Jurkat, Clone E6-1 (cell line): ENCODE measurements at regions not wholly inside any gene's neighbourhood (a gene's known extent, or its start where the extent isn't known, plus 50 kb on each side); places are given as distances from the start of the nearest gene placed in this dataset.

Experiments used
- DNase-seq: peaks from one replicate; pipeline ENCODE4 v3.0.0-alpha.2; 2011; ENCODE audit warnings: low read depth, low spot score
- H3K4me3 ChIP-seq: 2 replicates; pipeline ENCODE4 v1.5.1; 2011; ENCODE audit warnings: mild to moderate bottlenecking, low read length, control low read depth, moderate library complexity

DNA sequence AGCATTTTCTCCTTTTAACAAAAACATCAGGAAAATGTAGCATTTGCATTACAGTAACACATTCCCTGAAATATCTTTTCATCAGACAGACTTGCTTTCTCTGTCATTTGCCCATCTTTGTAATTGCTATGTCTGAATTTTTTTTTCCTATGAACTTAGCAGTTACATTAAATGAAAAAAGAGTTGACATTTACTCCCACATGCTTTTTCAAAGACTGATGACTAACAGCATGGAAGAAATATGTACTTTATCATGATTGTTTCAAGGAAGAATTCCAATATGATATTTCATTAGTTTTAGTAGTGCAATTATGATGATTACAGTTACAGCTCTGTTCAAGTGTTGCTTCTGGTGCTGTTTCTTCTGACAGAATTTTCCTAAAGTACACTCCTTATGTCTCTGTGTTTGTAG, 864.5 kb upstream of the MAN1A1 start:
- no peak for DNase-seq
- no peak overlapping the region for H3K4me3 ChIP-seq

DNA sequence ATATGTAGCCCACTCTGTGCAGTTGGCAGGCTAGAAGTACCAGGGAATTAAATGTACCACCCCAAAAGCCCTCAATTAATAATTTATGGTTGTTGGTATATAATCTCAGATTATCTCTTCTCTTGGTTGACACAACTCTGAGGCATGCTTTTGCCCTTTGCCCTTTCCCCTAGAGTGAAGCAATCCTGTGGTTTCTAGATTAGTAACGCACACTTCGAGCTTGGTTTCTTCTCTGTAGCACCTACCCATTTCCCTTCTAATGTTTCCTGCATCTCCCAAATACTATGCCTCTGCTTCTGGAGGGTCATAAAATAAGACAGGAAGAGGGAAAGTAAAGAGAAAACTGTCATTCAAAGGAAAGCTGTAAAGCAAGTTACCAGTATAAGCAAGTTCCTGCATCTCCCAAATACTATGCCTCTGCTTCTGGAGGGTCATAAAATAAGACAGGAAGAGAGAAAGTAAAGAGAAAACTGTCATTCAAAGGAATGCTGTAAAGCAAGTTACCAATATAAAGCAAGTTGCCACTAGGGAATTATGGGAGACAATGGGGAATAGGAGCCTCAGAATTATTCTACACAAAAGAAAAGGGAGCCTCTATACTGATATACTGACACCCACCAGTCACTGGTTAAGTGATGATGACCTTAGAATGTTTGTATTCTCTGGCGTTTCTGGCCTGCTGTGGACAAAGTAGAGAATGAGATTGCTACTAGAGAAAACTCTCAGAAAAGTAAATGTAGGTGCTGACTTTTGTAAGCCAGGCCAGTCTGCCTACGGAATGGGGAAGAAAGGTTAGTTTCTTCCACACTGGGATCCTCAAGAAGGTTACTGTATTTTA, 862.6 kb upstream of the MAN1A1 start:
- DNase-seq = no peak
- H3K4me3 ChIP-seq = no peak overlapping the region

DNA sequence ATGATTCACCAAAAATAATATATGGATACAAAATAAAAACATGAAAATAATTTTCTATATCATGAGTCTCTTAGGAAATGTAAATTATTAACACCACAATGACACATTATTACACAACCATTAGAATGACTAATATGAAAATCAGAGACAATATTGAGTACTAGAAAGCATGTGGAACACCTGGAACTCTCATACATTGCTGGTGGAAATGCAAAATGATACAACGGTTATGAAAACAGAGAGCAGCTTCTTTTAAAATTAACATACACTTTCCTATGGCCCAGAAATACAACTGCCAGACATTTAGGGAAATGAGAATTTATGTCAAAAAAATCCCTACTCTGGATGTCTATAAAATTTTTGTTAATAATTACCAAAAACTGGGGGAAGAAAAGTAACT, 853.3 kb upstream of the MAN1A1 start:
- DNase-seq = no peak
- H3K4me3 ChIP-seq = no peak overlapping the region

DNA sequence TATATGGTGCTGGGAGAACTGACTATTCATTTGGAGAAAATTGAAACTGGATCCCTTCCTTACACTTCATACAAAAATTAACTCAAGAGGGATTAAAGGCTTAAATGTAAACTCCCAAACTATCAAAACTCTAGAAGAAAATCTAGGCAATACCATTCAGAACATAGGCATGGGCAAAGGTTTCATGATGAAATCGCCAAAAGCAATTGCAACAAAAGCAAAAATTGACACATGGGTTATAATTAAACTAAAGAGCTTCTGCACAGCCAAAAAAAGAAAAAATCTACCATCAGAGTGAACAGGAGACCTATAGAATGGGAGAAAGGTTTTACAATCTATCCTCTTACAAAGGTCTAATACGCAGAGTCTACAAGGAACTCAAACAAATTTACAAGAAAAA, 851.3 kb upstream of the MAN1A1 start:
- no peak overlapping the region for H3K4me3 ChIP-seq
- no peak for DNase-seq

DNA sequence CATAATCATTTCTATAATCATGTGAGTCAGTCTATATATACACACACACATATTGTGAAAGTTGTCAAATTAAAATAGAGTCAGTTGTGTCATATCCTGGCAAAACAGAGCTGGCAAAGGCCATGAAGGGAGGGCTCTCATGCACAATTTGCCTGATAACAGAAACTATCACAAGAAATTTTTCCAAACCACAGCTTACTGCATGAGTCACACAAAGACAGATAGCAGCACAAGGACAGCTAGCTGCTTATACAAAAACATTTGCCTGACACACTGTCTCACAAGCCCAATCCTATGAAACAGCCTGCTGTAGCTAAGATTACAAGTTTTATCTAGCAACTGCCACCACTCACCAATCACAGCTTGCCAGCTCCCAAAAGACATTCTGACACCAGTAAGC, 848.5 kb upstream of the MAN1A1 start:
- no peak for DNase-seq
- no peak overlapping the region for H3K4me3 ChIP-seq

DNA sequence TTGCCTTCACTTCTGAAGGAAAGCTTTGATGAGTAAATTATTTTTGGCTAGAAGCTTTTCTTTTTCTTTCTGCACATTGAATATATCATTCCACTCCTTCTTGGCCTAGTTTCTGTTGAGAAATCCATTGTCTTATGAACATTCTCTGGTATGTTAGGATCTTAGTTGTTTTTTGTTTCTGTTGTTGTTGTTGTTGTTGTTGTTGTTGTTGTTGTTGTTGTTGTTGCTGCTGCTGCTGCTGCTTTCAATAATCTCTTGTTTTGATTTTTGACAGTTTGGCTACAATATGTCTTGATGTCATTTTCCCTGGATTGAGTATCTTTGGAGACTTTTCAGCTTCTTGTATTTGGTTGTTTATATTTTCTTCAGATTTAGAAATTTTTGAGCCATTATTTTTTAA, 836.5 kb upstream of the MAN1A1 start:
- DNase-seq = no peak
- no peak overlapping the region for H3K4me3 ChIP-seq

DNA sequence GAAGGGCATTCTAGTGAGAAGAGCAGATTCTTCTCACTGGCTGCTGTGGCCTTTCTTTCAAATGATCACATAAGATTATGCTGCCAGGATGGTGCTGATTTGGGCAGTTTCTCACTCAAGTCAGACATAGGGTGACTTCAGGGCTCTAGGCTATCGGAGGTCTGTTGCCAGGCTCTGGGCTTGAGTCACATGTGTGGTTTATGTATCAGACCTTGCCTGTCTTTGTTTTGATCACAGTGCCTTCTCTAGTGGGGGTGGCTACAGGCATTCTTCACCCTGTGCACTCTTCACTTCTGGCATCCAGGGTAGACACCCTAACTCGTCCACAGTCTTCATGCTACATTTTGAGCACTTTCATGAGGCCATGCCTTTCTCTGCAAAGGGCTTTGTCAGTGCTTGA, 823.7 kb upstream of the MAN1A1 start:
- H3K4me3 ChIP-seq = no peak overlapping the region
- no peak for DNase-seq

DNA sequence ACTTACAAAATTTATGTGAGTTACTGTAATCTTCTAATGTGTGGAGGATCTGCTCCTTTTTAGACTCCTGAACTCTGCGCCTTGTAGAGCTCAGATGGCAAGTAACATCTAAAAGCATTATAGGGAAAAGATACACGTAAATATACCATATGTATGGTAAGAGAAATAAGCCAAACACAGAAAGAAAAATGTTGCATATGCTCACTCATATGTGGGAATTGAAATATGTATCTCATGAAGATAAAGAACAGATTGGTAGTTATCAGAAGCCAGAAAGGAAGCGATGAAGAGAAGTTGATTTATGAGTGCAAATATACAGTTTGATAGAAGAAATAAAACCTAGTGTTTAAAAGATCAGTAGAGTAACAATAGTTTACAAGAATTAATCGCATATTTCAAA, 815.0 kb upstream of the MAN1A1 start:
- no peak for DNase-seq
- H3K4me3 ChIP-seq = no peak overlapping the region

DNA sequence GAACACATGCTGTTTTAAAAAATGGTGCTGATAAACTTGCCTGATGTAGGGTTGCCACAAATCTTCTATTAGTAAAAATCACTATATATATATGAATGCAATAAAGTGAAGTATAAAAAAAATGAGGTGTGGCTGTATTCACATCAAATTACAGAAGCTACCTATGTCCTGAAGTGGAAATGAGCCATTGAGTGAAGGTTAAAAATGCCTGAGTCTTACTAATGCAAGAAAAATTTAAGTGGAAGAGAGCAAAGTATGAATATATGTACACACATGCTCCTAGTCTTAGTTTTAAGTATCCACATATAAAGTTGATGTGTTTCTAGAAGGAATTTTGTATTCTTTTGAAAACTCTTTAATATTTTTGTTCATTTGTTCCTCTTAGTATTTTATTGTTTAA, 808.3 kb upstream of the MAN1A1 start:
- no peak overlapping the region for H3K4me3 ChIP-seq
- no peak for DNase-seq

DNA sequence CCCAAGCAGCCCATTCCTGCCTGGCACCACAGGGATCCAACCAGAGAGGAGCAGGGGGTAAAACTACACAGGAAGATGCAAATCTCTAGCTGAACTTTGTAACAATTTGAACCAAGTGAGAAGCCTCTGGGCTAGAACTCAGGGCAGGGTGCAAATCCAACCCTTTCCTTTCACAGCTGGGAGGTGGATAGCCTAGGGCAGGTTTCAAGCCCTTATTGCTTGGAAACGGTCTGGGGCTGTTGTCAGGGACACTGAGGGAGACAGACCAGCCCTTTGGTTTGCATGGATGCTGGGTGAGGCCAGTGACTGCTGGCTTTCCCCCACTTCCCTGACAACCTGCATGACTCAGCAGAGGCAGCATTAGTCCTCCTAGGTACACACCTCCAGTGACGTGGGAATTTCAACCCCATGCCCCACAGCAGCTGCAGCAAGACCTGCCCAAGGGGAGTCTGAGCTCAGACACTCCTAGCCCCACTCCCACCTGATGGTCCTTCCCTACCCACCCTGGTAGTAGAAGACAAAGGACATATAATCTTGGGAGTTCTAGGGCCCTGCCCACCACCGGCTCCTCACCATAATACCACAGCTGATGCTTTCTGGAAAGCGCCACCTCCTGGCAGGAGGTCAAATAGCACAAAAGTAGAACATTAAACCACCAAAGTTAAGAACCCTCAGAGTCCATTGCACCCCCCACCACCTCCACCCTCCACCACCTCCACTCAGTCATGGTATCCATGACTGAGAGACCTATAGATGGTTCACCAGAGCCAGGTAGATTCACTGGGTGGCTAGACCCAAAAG, 797.7 kb upstream of the MAN1A1 start:
- DNase-seq = no peak
- H3K4me3 ChIP-seq = no peak overlapping the region

DNA sequence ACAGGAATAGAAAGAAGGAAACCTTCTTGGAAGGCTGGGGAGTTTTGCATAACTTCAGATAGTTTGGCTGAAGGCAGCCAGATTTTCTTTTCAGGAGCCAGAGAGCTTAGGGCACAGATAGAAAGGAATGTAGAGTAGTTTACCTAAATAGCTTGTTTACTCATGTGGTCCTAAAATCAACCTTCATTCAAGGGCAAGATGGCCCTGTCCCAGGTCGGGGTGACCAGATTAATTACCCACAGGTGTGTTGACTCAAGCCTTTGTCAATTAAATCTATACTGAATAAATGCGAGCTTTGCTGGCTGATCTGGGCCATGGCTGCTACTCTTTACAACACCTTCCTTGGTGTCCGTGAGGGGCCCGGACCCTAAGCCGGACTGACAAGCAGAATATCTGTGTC, 792.0 kb upstream of the MAN1A1 start:
- no peak overlapping the region for H3K4me3 ChIP-seq
- DNase-seq = no peak

DNA sequence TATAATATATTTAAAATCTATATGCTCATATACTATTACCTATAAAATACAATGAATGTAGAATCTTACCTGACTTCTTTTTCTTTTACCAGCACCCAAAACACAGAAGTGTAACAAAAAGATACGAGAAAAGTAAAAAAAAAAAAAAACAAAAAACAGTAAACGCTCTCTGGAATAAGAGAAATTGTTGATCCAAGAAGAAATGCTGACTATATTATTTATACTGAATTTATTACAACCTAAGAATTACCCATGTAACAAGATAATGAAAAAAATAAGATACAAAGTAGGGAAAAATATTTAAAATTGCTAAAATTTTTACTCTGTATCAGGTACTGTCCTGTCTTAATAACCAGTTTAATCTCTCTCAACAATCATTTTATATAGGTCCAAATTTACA, 787.9 kb upstream of the MAN1A1 start:
- no peak overlapping the region for H3K4me3 ChIP-seq
- no peak for DNase-seq

DNA sequence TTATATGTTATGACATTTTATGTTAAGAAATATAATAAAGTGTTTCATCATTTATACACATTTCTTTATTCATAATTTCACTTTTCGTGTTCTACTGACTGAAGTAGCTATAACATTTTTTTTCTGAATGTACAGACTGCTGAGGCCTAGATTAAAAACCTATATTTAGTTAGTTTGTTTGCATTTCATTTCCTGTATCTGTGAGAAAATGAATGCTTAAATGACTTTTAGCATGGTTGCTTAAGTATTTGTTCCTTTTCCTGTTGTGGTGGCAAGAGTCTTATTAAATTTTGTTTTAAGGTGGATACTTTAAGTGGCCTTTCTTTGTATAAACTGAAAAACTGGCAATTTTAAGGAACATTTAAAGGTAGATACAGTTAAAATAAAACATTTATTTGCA, 779.7 kb upstream of the MAN1A1 start:
- H3K4me3 ChIP-seq = no peak overlapping the region
- DNase-seq = no peak

DNA sequence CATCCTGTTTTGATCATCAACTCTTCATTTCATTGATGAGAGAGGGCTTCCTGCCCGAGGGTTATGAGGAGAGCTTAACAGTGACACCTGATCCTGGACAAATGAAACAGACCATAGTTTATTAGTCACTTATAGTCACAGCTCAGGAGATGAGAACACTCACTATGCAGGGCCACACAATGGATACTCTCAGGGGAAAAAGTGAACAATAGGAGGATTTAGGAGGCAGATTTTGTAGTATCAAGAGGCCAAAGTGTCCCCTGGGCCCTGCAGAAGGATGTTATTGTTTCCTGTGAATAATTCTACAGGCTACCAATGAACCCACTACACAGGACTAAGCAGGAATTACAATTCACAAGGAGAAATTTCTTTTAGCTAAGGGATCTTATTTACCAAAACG, 772.8 kb upstream of the MAN1A1 start:
- H3K4me3 ChIP-seq = no peak overlapping the region
- no peak for DNase-seq

DNA sequence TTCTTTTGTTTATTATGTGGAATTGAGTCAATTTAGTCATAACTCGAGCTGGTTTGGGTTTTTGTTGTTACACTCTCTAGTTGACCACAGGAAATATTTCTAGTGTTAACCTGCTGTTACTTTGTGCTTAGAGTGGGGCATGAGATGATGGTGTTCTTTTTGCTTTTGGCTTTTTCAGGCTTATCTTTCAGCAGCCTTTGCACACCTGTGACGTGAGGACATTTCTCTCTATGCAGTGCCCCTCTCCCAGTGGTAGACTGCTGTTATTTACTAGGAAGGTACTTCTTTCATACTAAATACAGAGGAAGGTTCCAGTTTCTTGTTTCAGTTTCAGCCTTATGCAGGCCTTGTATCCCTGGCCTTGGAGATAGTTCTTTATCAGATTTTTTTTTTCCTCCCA, 766.8 kb upstream of the MAN1A1 start:
- no peak overlapping the region for H3K4me3 ChIP-seq

DNA sequence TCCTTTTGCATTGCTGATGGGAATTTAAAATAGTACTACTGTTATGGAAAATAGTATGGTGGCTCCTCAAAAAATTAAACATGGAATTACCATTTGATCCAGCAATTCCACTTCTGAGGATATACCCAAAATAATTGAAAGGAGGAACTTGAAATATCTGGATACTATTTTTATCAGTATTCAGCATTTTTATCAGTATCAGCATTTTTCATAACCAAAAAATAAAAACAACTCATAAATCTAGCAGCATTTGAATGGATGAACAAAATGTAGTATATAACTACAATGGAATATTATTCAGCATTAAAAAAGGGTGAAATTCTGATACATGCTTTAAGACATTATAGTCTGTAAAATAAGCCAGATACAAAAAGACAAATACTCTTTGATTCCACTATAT, 763.4 kb upstream of the MAN1A1 start:
- no peak for DNase-seq
- H3K4me3 ChIP-seq = no peak overlapping the region

More for the DNA sequence above, 766.8 kb upstream of the MAN1A1 start:
- no peak for DNase-seq

DNA sequence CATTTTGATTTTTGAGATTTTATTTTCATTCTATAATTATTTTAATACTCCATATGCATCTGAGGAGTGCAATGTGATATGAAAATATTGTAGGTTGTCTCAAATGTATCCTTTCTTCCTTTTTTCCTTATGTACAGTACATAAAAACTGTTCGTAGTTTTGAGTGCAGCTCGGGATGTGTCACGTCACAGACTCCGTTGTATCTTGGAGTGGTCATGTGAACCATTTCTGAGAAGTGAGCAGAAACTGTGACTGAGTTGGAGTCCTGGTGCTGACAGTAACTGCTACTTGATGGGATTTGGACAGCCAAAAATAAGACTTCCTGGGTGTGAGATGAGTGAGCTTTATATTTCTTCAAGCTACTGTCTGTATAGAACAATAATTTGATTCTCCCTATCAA, 761.4 kb upstream of the MAN1A1 start:
- H3K4me3 ChIP-seq = no peak overlapping the region
- DNase-seq = no peak

DNA sequence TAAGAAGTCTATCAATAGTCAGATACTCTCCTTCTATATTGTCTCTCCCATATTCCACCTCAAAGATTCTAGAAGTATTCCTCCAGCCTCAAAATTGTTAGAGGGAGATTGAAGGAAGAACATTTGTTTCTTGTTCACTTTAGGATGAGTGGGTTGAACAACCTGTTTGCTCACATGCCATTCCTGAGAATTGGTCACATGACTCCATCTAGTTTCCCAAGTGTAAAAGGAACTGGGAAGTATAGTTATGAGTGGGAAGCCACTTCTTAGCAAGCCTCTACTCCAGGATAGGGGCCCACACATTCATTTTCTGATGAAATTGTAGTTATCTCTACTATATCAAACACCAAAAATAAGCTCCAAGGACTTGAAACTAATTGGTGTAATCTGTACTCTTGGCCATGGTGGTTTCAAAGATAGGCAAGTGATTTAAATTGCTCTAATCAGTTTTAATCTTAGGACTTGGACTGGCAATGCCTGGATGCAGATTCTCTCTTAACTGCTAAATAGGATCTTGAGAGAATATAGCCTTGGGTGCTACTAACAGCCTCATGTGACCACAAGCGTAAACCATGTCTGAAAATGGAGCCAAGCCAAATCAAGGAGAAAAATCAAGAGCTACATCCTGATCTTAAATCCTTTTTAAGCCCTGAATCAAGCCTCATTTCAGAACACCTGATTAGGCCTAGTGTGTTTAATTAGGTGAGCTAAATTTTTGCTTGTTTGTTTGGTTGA, 758.7 kb upstream of the MAN1A1 start:
- no peak overlapping the region for H3K4me3 ChIP-seq
- no peak for DNase-seq

DNA sequence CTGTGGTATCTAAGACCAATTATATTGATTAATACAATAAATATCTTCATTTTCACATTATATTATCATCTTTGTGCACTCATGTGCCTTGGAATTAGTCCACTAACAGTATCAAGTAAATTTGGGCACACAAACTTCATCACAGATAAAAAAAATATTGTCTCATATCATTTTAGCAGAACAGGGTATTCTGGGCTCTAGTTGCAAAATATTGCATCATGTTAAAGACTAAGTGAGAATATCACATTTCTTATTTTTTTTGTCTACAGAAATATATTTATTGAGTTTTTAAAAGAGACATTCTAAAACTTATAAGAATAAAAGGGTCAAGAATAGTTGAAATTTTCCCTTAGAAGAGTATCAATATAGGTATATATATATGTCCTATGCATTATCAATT, 754.1 kb upstream of the MAN1A1 start:
- no peak for DNase-seq

DNA sequence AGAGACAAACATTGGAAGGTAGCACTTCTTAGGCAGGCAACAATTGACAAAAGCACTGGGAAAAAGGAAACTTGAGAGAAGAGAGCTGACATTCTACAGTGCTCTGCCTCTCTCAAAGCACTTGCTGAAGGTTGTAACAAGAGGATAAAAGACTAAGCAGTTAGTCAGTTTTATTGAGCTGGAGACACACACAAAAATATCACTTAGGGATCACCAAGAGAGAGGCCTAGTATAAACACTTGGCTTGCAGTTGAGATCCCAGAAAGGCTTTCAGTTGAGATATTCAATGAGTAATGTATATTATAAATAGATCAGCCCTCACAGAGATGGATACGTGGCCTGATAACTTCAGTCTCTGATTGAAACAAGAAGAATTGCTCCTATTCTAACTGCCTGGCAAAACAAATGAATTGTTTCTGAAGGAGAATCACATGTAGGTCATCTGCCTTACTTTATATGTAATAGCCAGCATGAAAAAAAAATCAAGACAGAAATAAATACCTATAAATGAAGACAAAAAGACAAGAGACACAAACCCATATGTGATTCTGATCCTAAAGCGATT, 747.2 kb upstream of the MAN1A1 start:
- DNase-seq = no peak
- no peak overlapping the region for H3K4me3 ChIP-seq

More for the DNA sequence above, 754.1 kb upstream of the MAN1A1 start:
- no peak overlapping the region for H3K4me3 ChIP-seq
